ENCODE measurements at regions not wholly inside any gene's neighbourhood (a gene's known extent, or its start where the extent isn't known, plus 50 kb on each side); places are given as distances from the start of the nearest gene placed in this dataset.

GRCh38 chr7:28301148-28301641, 111.1 kb upstream of the CREB5 start:
- TF ChIP-seq EZH2 (IDR thresholded peaks at IDR 0.05) (no peak), POLR2AphosphoS5 (IDR thresholded peaks at IDR 0.05; ENCODE audit: borderline replicate concordance, low read depth, low read length) (no peak), FOXP2 (optimal IDR thresholded peaks at IDR 0.05; ENCODE audit: control extremely low read depth, extremely low read length, insufficient read depth) (no peak)

Measured in SK-N-MC (cell line).